Fibroblast of skin of right biceps (primary cell): ENCODE measurements at regions not wholly inside any gene's neighbourhood (a gene's known extent, or its start where the extent isn't known, plus 50 kb on each side); places are given as distances from the start of the nearest gene placed in this dataset.

ENCODE experiments used
- DNase-seq: peaks from one replicate; pipeline ENCODE4 v3.0.0-alpha.2; 2013

DNA sequence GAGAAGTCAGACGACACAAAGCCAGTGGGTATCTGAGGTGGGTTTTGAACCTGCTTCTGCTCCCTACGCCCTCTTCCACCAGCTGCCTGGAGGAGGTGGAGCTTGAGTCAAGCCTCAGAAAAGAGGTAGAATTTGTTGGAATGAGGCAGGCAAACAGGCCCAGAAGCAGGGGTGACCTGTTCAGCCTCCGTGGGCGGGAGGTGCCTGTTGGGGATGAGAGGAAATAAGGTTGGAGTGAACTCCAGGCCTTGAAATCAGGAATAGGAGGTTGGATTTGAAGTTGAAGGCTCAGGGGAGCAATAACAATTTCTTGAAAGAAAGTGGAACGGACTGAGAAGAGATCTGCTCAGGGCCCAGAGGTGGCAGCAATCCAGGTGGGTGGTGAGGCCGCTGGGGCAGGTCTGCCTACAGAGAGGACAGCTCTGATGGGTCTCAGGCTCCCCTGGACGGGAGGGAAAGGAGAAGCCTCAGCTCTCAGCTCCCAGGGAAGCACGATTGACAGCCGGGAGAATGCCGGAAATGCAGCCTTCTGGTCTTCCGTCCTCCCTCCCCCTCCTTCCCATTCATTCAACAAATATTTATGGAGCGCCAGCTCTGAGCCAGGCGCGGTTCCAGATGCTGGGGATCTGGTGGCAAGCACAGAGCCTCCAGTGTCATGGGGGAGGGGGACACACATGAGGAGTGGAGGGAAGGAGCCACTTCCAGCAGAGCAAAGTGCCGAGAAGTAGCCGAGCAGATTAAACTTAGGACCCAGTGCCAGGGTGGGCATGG lies 61.9 kb upstream of the CIBAR2 start:
- DNase-seq, result peak; percentile 97

DNA sequence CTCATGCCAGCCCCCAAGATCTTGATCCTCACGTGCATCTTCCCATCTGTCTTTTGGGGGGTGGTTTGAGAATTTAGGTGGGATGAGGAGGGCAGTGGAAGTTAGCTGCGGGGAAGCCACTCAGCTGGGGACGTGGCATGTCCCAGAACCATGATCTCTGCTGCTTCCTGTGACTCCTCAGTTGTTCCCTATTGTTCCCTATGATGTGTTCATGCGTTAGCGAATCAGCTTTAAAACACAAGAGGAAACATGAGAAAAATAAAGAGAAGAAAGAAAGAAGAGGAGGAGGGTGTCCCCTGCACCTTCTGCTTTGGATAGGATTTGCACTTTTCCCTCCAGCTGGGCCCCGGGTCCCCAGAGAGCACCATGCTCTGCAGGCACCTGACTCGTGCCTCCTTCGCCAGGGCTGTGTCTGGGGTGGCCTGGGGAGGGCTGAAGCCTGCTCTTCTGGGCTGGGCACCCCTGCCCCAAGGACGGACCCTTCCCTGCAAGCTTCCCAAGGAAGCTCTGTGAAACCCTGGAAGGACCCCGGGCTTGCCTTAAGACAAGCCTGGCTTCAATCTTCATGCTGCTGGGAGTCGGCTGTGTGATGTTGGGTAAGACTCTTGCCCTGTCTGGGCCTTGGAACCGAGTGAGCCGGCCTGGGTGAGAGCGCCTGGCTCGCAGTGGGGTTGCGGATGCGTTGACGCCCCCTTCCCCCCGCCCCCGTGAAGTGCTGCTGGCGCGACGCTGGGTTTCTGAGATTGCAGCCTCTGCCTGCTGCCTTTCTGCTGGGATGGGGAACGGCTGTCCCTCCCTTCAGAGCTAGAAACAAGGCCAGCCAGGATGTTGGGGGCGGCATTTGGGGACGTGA lies 62.8 kb upstream of the CIBAR2 start:
- peak; percentile 67 for DNase-seq

- no peak for DNase-seq
Observed at GRCh38 chr16:85175724-85176233, 63.5 kb upstream of the CIBAR2 start.

DNA sequence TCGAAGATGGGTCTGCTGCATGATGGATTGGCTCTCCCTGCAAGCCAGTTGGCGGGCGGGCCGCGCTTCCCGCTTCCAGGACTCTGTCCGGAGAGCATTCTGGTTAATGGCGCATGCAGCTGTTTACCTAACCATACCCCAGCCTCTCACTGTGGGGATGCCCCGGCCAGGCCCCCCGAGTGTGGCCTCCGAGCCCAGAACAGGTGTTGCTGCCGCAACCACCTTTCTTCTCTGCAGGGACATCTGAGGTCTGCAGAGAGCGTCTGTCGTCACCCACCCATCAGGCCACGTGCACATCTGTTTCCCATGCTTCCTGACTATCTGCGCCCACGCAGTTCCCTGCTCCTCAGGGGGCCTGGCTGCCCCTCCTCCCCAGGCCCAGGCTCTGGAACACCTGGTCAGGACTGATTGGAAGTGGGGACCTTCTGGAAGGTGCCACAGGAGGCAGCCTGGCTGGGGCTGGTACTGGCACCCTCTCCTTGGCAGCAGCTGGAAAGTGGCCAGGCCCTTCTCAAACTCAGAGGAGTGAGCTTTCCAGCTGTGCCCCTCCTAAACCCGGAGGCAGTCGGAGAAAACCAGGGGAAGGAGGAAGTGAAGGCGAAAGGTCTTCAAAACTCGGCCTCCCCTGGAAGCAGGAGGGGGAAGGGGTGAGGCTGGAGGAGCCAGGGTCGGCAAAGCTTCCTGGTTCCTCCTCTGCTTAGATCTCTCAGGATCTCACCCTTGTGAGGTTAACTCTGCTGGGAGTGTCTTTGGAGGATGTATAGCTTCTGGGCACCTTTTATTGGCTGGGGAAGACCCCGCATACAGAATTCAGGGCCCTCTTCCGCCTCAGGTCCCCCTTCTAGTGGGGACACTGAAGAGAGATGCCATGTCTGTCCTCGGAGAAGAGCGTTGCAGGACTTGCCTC lies 64.5 kb upstream of the CIBAR2 start:
- DNase-seq, result no peak

DNA sequence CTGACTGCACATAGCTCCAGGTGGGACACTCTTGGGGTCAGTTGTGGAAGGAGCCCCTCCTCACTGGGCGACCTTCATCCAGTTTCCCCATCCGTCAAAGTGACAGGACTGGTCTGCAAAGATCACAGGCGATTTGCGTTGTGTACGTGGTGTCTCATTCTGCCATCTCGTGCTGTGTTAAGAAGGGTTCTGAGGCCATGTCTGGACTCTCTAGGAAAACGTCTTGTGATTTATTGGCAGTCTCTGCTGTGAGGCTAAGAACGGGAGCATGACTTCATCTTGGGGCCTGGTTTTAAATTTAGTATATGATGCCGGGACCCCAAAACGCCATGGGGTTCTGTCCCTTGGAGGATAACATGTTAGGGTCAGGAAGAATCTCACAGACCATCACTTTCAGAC lies 65.2 kb upstream of the CIBAR2 start:
- no peak for DNase-seq

DNA sequence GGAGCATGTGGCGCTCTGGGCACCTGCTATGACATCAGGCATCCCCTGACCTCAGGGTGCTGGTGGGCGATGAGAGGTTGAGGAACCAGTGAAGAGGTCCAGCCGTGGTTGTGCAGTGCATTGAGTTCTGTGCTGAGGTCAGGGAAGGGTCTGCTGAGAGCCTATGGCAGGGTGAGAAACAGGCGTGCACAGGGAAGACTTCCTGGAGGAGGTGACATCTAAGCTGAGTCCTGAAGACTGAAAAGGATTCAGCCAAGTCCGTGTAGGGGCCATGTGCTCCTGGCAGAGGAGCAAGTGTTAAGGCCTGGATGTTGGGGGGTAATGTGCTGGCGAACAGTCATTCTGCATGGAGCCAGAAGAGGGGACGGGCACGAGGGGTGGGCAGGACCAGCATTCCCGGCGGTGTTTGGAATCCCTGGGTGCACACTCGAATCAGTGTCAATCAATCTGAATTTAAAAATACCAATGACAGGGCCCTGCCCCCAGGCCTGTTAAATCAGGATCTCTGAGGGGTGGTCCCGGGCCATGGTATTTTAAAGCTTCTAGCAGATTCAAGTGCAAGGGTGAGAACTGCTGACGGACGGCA lies 65.8 kb upstream of the CIBAR2 start:
- no peak for DNase-seq

GRCh38 chr16:85178596-85178995 lies 66.3 kb upstream of the CIBAR2 start:
- DNase-seq, result no peak

DNA sequence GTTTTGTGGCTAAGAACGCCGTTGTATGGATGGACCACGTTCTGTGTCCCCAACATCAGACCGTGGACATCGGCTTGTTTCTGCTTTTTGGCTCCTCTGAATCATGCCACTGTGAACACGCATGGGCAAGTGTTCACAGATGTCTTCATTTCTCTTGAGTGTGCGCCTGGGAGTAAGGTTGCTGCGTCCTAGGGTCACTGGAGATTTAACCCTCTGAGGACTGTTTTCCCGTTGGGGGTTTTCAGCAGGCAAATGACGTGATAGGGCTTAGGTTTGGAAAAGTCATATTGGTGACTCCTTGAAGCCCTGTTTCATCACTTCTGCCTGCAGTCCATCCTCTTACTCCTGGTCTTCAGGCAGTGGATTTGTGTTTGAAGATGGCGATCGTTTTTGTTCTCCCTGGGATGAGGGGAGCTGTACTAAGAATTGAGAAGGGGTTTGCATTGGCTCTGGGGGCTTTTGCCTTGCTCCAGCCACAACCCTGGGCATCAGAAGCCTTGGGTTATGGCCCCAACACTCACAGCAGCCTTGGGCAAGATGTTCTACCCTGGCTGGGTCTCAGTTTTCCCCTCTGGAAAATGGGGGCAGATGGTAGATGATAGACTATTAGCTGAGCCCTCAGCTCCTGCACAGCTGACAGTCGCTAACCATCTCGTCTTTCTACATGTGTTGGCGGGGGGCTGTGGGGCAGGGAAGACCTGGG lies 67.2 kb upstream of the CIBAR2 start:
- no peak for DNase-seq

DNA sequence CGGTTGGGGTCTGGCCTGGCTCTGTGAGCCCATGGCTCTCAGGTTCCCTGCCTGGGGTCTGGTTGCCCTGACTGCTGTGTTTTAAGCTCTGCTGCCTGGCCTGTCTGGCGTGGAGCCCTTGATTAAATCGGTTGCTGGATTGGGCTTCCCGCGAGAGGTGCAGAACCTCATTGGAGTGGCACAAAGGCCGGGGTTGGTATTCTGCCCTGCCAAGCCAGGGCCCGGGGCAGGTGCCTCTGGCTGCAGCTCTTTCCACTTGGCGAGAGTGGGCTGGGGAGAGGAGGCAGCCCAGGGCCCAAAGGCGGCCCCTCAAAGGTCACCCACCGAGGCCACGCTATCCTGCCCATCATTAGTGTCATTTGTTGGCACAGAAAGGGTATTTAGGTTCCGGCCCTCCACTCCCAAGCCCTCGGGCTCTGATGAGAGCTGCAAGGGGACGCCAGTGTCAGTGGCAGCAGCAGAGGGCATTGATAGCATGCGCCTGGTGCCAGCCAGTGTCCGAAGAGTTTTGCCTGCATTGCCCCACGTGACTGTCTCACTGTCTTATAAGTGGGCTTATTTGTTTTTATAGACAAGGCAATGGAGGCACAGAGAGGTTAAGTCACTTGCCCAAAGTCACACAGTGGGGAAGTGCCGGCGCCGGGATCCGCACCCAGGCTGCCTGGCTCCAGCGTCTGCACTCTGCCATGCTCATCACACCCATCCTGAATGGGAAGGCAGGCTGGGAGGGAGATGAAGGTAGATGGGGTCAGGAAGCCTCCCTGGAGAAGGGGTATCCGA lies 68.0 kb upstream of the CIBAR2 start:
- no peak for DNase-seq

DNA sequence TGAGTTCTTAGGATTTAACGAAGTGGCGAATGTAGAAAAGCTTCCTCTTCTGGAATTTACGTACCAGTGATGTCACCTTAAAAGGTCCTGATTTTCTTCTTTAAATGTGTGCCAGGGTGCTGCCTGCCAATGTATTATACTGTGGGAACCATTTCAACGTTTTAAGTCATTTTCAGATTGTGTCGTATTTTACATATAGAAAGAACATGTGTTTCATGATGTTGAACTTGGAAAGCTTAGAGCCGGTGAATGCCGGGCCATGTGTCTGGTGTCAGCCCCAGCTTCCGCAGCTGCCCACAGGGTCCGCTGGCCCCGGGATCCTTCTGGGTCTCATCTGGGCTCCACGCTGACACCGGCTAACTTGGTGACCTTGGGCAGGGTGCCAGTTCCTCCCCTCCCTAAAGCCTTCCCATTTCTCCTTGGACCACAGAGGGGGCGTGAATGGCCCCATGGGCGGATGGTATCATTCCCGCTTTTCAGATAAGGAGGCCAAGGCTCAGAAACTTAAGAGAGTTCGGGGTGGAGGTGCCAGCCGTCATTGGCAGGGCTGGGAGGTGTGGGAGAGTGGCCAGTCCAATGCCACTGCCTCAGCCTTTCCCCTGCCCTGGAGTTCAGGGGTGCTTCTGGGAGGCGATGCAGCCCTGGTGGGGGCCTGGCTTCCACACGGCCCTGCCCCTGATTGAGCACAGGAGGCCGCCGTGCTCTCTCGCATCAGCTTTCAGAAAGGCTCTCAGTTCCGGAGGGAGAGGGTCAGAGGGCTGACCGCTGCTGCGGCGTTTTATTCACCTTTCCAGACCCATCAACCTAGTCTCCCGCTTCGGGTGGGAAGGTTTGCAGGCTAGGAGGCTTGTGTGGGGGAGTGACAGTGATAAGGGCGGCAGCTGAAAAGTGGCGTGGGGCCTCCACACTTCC lies 68.8 kb upstream of the CIBAR2 start:
- no peak for DNase-seq

- no peak for DNase-seq
Observed at GRCh38 chr16:85181739-85182129, 69.5 kb upstream of the CIBAR2 start.

GRCh38 chr16:85182286-85182685 lies 70.0 kb upstream of the CIBAR2 start:
- DNase-seq, result no peak

DNA sequence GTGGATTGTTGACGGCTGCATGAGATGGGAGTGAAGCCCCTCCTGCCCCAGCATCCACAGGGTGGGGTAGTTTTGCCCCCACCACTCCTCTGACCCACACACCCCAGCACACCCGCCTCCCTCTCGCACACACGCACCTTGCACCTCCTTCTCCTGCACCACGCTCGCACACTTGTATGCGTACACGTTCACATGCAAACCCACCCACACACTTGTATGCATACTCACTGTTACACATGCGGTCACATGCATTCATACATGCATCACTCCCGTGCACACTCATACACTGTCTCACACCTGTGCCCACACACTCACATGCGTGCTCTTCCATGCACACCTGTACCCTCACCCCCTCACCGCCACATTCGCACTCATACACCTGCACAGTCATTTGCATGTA lies 70.5 kb upstream of the CIBAR2 start:
- no peak for DNase-seq

GRCh38 chr16:85183564-85183963 lies 71.3 kb upstream of the CIBAR2 start:
- no peak for DNase-seq

DNA sequence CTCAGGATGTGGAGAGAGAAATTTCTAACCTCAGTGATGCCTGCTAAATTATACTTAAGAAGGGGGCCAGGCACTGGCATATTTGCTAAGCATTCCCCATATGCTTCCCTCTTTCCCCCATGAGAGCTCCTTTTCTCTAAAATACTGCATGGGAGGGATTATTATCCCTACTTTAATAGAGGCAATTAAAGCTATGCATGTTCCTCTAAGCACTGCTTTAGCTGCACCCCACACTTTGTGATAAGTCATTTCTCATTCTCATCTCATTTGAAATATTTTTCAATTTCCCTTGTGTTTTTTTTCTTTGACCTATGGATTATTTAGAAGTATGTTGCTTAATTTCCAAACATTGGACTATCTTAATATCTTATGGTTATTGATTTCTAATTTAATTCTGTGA lies 72.1 kb upstream of the CIBAR2 start:
- no peak for DNase-seq

GRCh38 chr16:85185303-85186100 lies 73.2 kb upstream of the CIBAR2 start:
- no peak for DNase-seq

GRCh38 chr16:85187002-85187401 lies 74.7 kb upstream of the CIBAR2 start:
- DNase-seq, result peak; percentile 65

GRCh38 chr16:85187447-85187846 lies 75.2 kb upstream of the CIBAR2 start:
- no peak for DNase-seq

- no peak for DNase-seq
Observed at GRCh38 chr16:85187886-85188285, 75.6 kb upstream of the CIBAR2 start.
